ENCODE measurements at regions not wholly inside any gene's neighbourhood (a gene's known extent, or its start where the extent isn't known, plus 50 kb on each side); places are given as distances from the start of the nearest gene placed in this dataset.

- no peaks in the 10 kb centered on the region for H3K36me3 ChIP-seq
- H3K27me3 ChIP-seq (ENCODE audit: low read depth) = no peaks in the 10 kb centered on the region
- no peaks in the 10 kb centered on the region for H3K4me1 ChIP-seq
- peak in 1 of 2 donors; percentile 41 for ATAC-seq
- H3K9me3 ChIP-seq = peaks cover 7% of the 10 kb centered on the region
- DNase-seq = no peak
- H3K4me3 ChIP-seq = no peak overlapping the region
- no peak overlapping the region for H3K27ac ChIP-seq
- intact Hi-C loops (cut with DNase I) = no loop called here
- no peak for TF ChIP-seq CTCF (IDR thresholded peaks at IDR 0.05)
Observed at GRCh38 chr2:52572469-52572894, 1195.1 kb upstream of the CHAC2 start.

GRCh38 chr2:52571380-52572347 is 1195.9 kb upstream of the CHAC2 start:
- no peaks in the 10 kb centered on the region for H3K27me3 ChIP-seq (ENCODE audit: low read depth)
- H3K9me3 ChIP-seq = peaks cover 7% of the 10 kb centered on the region
- no peak overlapping the region for H3K27ac ChIP-seq
- intact Hi-C loops (cut with DNase I) = no loop called here
- H3K36me3 ChIP-seq = no peaks in the 10 kb centered on the region
- ATAC-seq (peak; percentile 12 to 45), DNase-seq (no peak)
- H3K4me1 ChIP-seq = no peaks in the 10 kb centered on the region
- no peak overlapping the region for H3K4me3 ChIP-seq
- no peak for TF ChIP-seq CTCF (IDR thresholded peaks at IDR 0.05)

- ATAC-seq (peak; percentile 29 to 42), DNase-seq (no peak)
- no peak for TF ChIP-seq CTCF (IDR thresholded peaks at IDR 0.05)
- intact Hi-C loops (cut with DNase I) = no loop called here
- Histone ChIP-seq H3K9me3 (peaks cover 7% of the 10 kb centered on the region), H3K27me3 (ENCODE audit: low read depth) (no peaks in the 10 kb centered on the region), H3K36me3 (no peaks in the 10 kb centered on the region), H3K4me3 (no peak overlapping the region), H3K27ac (no peak overlapping the region), H3K4me1 (no peaks in the 10 kb centered on the region)
Observed at GRCh38 chr2:52570716-52571115, 1196.9 kb upstream of the CHAC2 start.

GRCh38 chr2:52563151-52563550 is 1204.5 kb upstream of the CHAC2 start:
- intact Hi-C loops (cut with DNase I) = no loop called here
- Histone ChIP-seq H3K27ac (no peak overlapping the region), H3K4me1 (no peaks in the 10 kb centered on the region), H3K27me3 (ENCODE audit: low read depth) (no peaks in the 10 kb centered on the region), H3K36me3 (no peaks in the 10 kb centered on the region), H3K4me3 (no peak overlapping the region), H3K9me3 (peaks cover 3% of the 10 kb centered on the region)
- ATAC-seq = no peak
- no peak for DNase-seq
- TF ChIP-seq CTCF (IDR thresholded peaks at IDR 0.05) = no peak

- no peaks in the 10 kb centered on the region for H3K36me3 ChIP-seq
- no peak overlapping the region for H3K27ac ChIP-seq
- DNase-seq (no peak), ATAC-seq (no peak)
- TF ChIP-seq CTCF (IDR thresholded peaks at IDR 0.05) = no peak
- intact Hi-C loops (cut with DNase I) = no loop called here
- no peaks in the 10 kb centered on the region for H3K27me3 ChIP-seq (ENCODE audit: low read depth)
- H3K4me1 ChIP-seq = no peaks in the 10 kb centered on the region
- no peak overlapping the region for H3K4me3 ChIP-seq
- no peaks in the 10 kb centered on the region for H3K9me3 ChIP-seq
Observed at GRCh38 chr2:52558265-52558664, 1209.3 kb upstream of the CHAC2 start.
